Panc1 (cell line): ENCODE measurements at regions not wholly inside any gene's neighbourhood (a gene's known extent, or its start where the extent isn't known, plus 50 kb on each side); places are given as distances from the start of the nearest gene placed in this dataset.

Experiments used
- ATAC-seq: fragments of 200-7000 bp; cut with Tn5 transposase; 2 replicates; pipeline ENCODE4 v1.9.1; 2020; ENCODE audit warnings: mild to moderate bottlenecking, moderate library complexity
- BruUV-seq: library from RNA; stranded (reverse); fragments of 400-500 nt; replicated peaks from 2 replicates; lab custom pipeline; 2021; lab: Mats Ljungman, UMichigan
- CTCF ChIA-PET: fragments of 300-600 bp; sonication (Branson Sonifier 250); formaldehyde crosslinking; loops from one replicate; lab custom pipeline; 2022; ENCODE audit warnings: antibody characterized with exemption; lab: Charles Lee
- POLR2A ChIA-PET: fragments of 300-600 bp; sonication (Branson Sonifier 250); formaldehyde crosslinking; loops from one replicate; lab custom pipeline; 2022; ENCODE audit warnings: antibody characterized with exemption; lab: Charles Lee
- DNase-seq: peaks from one replicate; pipeline ENCODE4 v3.0.0-alpha.2; 2010; ENCODE audit warnings: low read depth, low spot score
- H3K27ac ChIP-seq: 2 replicates; pipeline ENCODE4 v1.5.1; 2011; ENCODE audit warnings: mild to moderate bottlenecking, low read length, inconsistent platforms
- H3K27me3 ChIP-seq: fragments of 200-500 bp; sonication (Bioruptor generic); 2 replicates; pipeline ENCODE4 v1.6.0; 2014; ENCODE audit warnings: low read length, inconsistent platforms; ENCODE audit not compliant: control insufficient read depth, insufficient read depth
- H3K36me3 ChIP-seq: fragments of 200-500 bp; sonication (Bioruptor generic); 2 replicates; pipeline ENCODE4 v1.5.1; 2014; ENCODE audit warnings: inconsistent platforms, mild to moderate bottlenecking, low read length, moderate library complexity; ENCODE audit not compliant: control insufficient read depth, insufficient read depth
- H3K4me1 ChIP-seq: 2 replicates; pipeline ENCODE4 v1.5.1; 2011; ENCODE audit warnings: inconsistent platforms, mild to moderate bottlenecking, low read length, moderate library complexity; ENCODE audit not compliant: control insufficient read depth, insufficient read depth
- H3K4me3 ChIP-seq, 2 experiments: 2 replicates each; pipeline ENCODE4 v1.5.1; 2011 to 2012; ENCODE audit warnings: low read depth in 2 of 2, low read length in 2 of 2, mild to moderate bottlenecking in 2 of 2, inconsistent platforms in 1 of 2, moderate library complexity in 1 of 2
- H3K9me3 ChIP-seq: fragments of 200-500 bp; sonication (Bioruptor generic); 2 replicates; pipeline ENCODE4 v1.5.1; 2014; ENCODE audit warnings: low read depth, mild to moderate bottlenecking, inconsistent platforms, low read length, moderate library complexity; ENCODE audit not compliant: control insufficient read depth, insufficient read depth
- POLR2AphosphoS5 ChIP-seq: IDR thresholded peaks from 2 replicates; pipeline ENCODE4 v1.6.1; 2012; ENCODE audit warnings: mild to moderate bottlenecking, low read depth, low read length, moderate library complexity
- SIN3A ChIP-seq: IDR thresholded peaks from 2 replicates; pipeline ENCODE4 v1.6.1; 2012; ENCODE audit warnings: low read depth, mild to moderate bottlenecking, low read length, moderate library complexity, borderline replicate concordance; ENCODE audit not compliant: insufficient read depth
- TCF7L2 ChIP-seq: IDR thresholded peaks from 2 replicates; pipeline ENCODE4 v1.6.1; 2011; ENCODE audit warnings: mild to moderate bottlenecking, low read depth, low read length, inconsistent platforms
- in situ Hi-C: cut with HindIII; loops from 2 replicates; pipeline ENCODE4 v1.10.0; 2016; ENCODE audit warnings: low sequenced_read_pairs, low pct_unique_long_range_greater_than_20kb
- intact Hi-C: fragments of 100-400 bp; cut with micrococcal nuclease; formaldehyde crosslinking; loops from one replicate; pipeline ENCODE4 v1.10.0; 2022; ENCODE audit not compliant: unreplicated experiment
- TF ChIP-seq, protein P1 (sequence below): fragments of 450-650 bp; IDR thresholded peaks from 2 replicates; pipeline ENCODE4 v1.5.1; 2017; ENCODE audit warnings: mild to moderate bottlenecking
- TF ChIP-seq, protein P2 (sequence below), 2 experiments: IDR thresholded peaks; 2 replicates each; pipeline ENCODE4 v1.6.1; 2011 to 2012; ENCODE audit warnings: low read depth in 2 of 2, control low read depth in 1 of 2, low read length in 1 of 2, mild to moderate bottlenecking in 1 of 2, moderate library complexity in 1 of 2; ENCODE audit not compliant: insufficient read depth in 1 of 2

DNA sequence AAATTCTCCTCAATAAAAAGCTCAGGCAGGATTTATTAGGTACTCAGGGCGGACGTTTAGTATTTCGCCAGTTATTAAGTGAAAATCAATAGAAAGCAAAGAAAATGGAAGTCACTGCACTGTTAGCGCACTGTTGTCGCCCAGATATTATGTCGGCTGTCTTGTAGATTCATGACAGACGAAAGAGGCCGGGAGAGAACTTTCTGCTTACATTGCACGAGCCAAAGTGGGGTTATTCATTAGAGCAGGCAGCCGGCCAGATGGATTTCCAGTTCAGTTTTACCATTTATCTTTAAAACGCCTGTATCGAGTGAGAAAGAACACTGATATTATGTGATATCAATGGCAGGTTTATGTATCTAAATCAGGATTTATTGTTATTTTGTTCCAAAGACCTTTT is 866.0 kb upstream of the NR2F2 start:
- DNase-seq (no peak), ATAC-seq (no peak)
- ChIA-PET POLR2A (no interaction called here), CTCF (no interaction called here)
- no peaks in the 10 kb centered on the region for H3K9me3 ChIP-seq
- H3K36me3 ChIP-seq: no peaks in the 10 kb centered on the region
- in situ Hi-C loops: no loop called here
- H3K27ac ChIP-seq: no peak overlapping the region
- TF ChIP-seq SIN3A (no peak), POLR2AphosphoS5 (no peak), TCF7L2 (no peak)
- TF ChIP-seq, protein P1, sequence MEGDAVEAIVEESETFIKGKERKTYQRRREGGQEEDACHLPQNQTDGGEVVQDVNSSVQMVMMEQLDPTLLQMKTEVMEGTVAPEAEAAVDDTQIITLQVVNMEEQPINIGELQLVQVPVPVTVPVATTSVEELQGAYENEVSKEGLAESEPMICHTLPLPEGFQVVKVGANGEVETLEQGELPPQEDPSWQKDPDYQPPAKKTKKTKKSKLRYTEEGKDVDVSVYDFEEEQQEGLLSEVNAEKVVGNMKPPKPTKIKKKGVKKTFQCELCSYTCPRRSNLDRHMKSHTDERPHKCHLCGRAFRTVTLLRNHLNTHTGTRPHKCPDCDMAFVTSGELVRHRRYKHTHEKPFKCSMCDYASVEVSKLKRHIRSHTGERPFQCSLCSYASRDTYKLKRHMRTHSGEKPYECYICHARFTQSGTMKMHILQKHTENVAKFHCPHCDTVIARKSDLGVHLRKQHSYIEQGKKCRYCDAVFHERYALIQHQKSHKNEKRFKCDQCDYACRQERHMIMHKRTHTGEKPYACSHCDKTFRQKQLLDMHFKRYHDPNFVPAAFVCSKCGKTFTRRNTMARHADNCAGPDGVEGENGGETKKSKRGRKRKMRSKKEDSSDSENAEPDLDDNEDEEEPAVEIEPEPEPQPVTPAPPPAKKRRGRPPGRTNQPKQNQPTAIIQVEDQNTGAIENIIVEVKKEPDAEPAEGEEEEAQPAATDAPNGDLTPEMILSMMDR: no peak
- TF ChIP-seq, protein P2, sequence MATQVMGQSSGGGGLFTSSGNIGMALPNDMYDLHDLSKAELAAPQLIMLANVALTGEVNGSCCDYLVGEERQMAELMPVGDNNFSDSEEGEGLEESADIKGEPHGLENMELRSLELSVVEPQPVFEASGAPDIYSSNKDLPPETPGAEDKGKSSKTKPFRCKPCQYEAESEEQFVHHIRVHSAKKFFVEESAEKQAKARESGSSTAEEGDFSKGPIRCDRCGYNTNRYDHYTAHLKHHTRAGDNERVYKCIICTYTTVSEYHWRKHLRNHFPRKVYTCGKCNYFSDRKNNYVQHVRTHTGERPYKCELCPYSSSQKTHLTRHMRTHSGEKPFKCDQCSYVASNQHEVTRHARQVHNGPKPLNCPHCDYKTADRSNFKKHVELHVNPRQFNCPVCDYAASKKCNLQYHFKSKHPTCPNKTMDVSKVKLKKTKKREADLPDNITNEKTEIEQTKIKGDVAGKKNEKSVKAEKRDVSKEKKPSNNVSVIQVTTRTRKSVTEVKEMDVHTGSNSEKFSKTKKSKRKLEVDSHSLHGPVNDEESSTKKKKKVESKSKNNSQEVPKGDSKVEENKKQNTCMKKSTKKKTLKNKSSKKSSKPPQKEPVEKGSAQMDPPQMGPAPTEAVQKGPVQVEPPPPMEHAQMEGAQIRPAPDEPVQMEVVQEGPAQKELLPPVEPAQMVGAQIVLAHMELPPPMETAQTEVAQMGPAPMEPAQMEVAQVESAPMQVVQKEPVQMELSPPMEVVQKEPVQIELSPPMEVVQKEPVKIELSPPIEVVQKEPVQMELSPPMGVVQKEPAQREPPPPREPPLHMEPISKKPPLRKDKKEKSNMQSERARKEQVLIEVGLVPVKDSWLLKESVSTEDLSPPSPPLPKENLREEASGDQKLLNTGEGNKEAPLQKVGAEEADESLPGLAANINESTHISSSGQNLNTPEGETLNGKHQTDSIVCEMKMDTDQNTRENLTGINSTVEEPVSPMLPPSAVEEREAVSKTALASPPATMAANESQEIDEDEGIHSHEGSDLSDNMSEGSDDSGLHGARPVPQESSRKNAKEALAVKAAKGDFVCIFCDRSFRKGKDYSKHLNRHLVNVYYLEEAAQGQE (IDR thresholded peaks at IDR 0.05; ENCODE audit: insufficient read depth in 1 of 2, low read depth in 2 of 2, low read length in 1 of 2): no peak
- no peak overlapping the region for H3K4me3 ChIP-seq
- no peaks in the 10 kb centered on the region for H3K27me3 ChIP-seq
- intact Hi-C loops: no loop called here
- H3K4me1 ChIP-seq: no peaks in the 10 kb centered on the region
- no TSS peak for BruUV-seq

DNA sequence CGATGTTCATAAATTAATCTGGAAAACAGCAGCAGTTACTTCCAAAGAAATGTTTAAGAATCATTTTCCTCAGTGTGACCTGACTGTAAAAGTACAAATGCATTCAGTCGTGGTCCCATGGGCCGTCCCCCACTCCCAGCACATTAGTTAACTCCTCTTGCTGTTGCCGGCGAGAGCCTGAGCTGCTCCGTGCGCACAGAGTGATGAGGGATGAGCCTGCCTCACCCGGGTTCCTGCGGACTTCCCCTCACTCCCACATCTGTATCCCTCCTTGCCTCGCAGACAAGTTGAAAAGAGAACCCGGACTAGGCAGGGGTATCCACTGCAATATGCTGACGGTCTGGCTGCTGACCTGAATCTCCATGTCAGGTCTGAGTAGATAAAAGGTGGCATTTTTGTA is 861.7 kb upstream of the NR2F2 start:
- H3K27me3 ChIP-seq: no peaks in the 10 kb centered on the region
- no peaks in the 10 kb centered on the region for H3K9me3 ChIP-seq
- ATAC-seq (no peak), DNase-seq (no peak)
- POLR2A ChIA-PET: no interaction called here
- BruUV-seq: no TSS peak
- CTCF ChIA-PET: no interaction called here
- no peak overlapping the region for H3K4me3 ChIP-seq
- no peaks in the 10 kb centered on the region for H3K36me3 ChIP-seq
- intact Hi-C loops (no loop called here), in situ Hi-C loops (no loop called here)
- H3K4me1 ChIP-seq: no peaks in the 10 kb centered on the region
- TF ChIP-seq SIN3A (no peak), TCF7L2 (no peak), POLR2AphosphoS5 (no peak)
- TF ChIP-seq, protein P2 (IDR thresholded peaks at IDR 0.05; ENCODE audit: insufficient read depth in 1 of 2, low read depth in 2 of 2, low read length in 1 of 2): no peak
- TF ChIP-seq, protein P1: no peak
- H3K27ac ChIP-seq: no peak overlapping the region
